Thyroid gland (tissue), 4 donors: ENCODE measurements at regions not wholly inside any gene's neighbourhood (a gene's known extent, or its start where the extent isn't known, plus 50 kb on each side); places are given as distances from the start of the nearest gene placed in this dataset.

Experiments
- DNase-seq, 2 donors: peaks; one replicate each; pipeline ENCODE4 v3.0.0-alpha.2; 2019
- H3K27ac ChIP-seq, 3 donors: fragments of 200-600 bp; sonication (generic); 1 replicate in 2 of 3; 2 replicates in 1 of 3; pipeline ENCODE4 v1.5.1; 2016 to 2019; ENCODE audit warnings: mild to moderate bottlenecking in 1 of 3, moderate library complexity in 1 of 3
- H3K27me3 ChIP-seq: fragments of 200-600 bp; sonication (generic); one replicate; pipeline ENCODE4 v1.5.1; 2019
- H3K36me3 ChIP-seq, 2 donors: fragments of 200-600 bp; sonication (generic); one replicate each; pipeline ENCODE4 v1.5.1; 2016 to 2019
- H3K4me1 ChIP-seq, 2 donors: fragments of 200-600 bp; sonication (generic); one replicate each; pipeline ENCODE4 v1.5.1; 2017 to 2019
- H3K4me3 ChIP-seq, 3 donors: fragments of 200-600 bp; sonication (generic); replicated peaks in 1 of 3; 1 replicate in 2 of 3; 2 replicates in 1 of 3; pipeline ENCODE4 v1.5.1; 2016; ENCODE audit warnings: mild to moderate bottlenecking in 1 of 3
- H3K9me3 ChIP-seq: fragments of 200-600 bp; sonication (generic); one replicate; pipeline ENCODE4 v1.5.1; 2017
- CTCF ChIP-seq, 6 experiments: fragments of 200-600 bp in 3 of 6; fragments of 450-650 bp in 3 of 6; sonication (generic) in 3 of 6; IDR thresholded peaks; one replicate each; pipeline ENCODE4 v1.5.1; 2016 to 2019; ENCODE audit warnings: antibody characterized with exemption in 6 of 6, mild to moderate bottlenecking in 2 of 6, inconsistent platforms in 1 of 6, moderate library complexity in 1 of 6
- POLR2A ChIP-seq, 2 donors: fragments of 450-650 bp; IDR thresholded peaks; one replicate each; pipeline ENCODE4 v1.6.1; 2017; ENCODE audit warnings: antibody characterized with exemption in 2 of 2, mild to moderate bottlenecking in 2 of 2, moderate library complexity in 1 of 2
- WGBS, 2 donors: methylation state at CpG; one replicate each; pipeline ENCODE4 v1.1.5; 2017; 5-methylcytosine and 5-hydroxymethylcytosine counted together
- intact Hi-C: fragments of 100-400 bp; cut with DNase I; formaldehyde crosslinking; loops from one replicate; pipeline ENCODE4 v1.15.1; 2023

- Histone ChIP-seq H3K4me1 (no peaks in the 10 kb centered on the region), H3K36me3 (no peaks in the 10 kb centered on the region), H3K9me3 (no peaks in the 10 kb centered on the region), H3K4me3 (no peak overlapping the region), H3K27ac (no peak overlapping the region), H3K27me3 (no peaks in the 10 kb centered on the region)
- no peak for TF ChIP-seq POLR2A (IDR thresholded peaks at IDR 0.05)
- TF ChIP-seq CTCF (IDR thresholded peaks at IDR 0.05), result no peak
- DNase-seq, result no peak
- 59 to 65% methylated on average over 5 of the region's 5 CpGs for WGBS, 2 donors
- intact Hi-C loops, result no loop called here
Measured at GRCh38 chr13:38415233-38415632, 65.6 kb downstream of the UFM1 start.

- Histone ChIP-seq H3K4me1 (no peaks in the 10 kb centered on the region), H3K4me3 (no peak overlapping the region), H3K27ac (no peak overlapping the region), H3K9me3 (no peaks in the 10 kb centered on the region), H3K27me3 (no peaks in the 10 kb centered on the region), H3K36me3 (no peaks in the 10 kb centered on the region)
- WGBS, 2 donors, result 89% methylated on average over 1 of the region's 1 CpG
- no peak for DNase-seq
- no peak for TF ChIP-seq POLR2A (IDR thresholded peaks at IDR 0.05)
- intact Hi-C loops, result no loop called here
Measured at GRCh38 chr13:38417241-38417640, 67.6 kb downstream of the UFM1 start.

GRCh38 chr13:38417727-38418126 is 68.1 kb downstream of the UFM1 start:
- TF ChIP-seq CTCF (IDR thresholded peaks at IDR 0.05) (no peak), POLR2A (IDR thresholded peaks at IDR 0.05) (no peak)
- WGBS, 2 donors, result 87 to 89% methylated on average over 2 of the region's 2 CpGs
- Histone ChIP-seq H3K27me3 (no peaks in the 10 kb centered on the region), H3K9me3 (no peaks in the 10 kb centered on the region), H3K4me1 (no peaks in the 10 kb centered on the region), H3K4me3 (no peak overlapping the region), H3K27ac (no peak overlapping the region), H3K36me3 (no peaks in the 10 kb centered on the region)
- intact Hi-C loops, result no loop called here
- DNase-seq, result no peak

GRCh38 chr13:38418286-38418685 is 68.6 kb downstream of the UFM1 start:
- intact Hi-C loops, result no loop called here
- H3K9me3 ChIP-seq, result no peaks in the 10 kb centered on the region
- H3K27me3 ChIP-seq, result no peaks in the 10 kb centered on the region
- H3K36me3 ChIP-seq, result no peaks in the 10 kb centered on the region
- no peak overlapping the region for H3K27ac ChIP-seq
- no peak overlapping the region for H3K4me3 ChIP-seq
- no peak for TF ChIP-seq CTCF (IDR thresholded peaks at IDR 0.05)
- no peak for TF ChIP-seq POLR2A (IDR thresholded peaks at IDR 0.05)
- no peak for DNase-seq
- no peaks in the 10 kb centered on the region for H3K4me1 ChIP-seq

GRCh38 chr13:38419312-38419873 is 69.7 kb downstream of the UFM1 start:
- 69 to 85% methylated on average over 3 of the region's 3 CpGs for WGBS, 2 donors
- Histone ChIP-seq H3K9me3 (no peaks in the 10 kb centered on the region), H3K27me3 (no peaks in the 10 kb centered on the region), H3K27ac (no peak overlapping the region), H3K4me3 (no peak overlapping the region), H3K36me3 (no peaks in the 10 kb centered on the region), H3K4me1 (no peaks in the 10 kb centered on the region)
- DNase-seq, result no peak
- intact Hi-C loops, result no loop called here
- no peak for TF ChIP-seq CTCF (IDR thresholded peaks at IDR 0.05)
- TF ChIP-seq POLR2A (IDR thresholded peaks at IDR 0.05), result no peak
